H9 (cell line): ENCODE measurements at regions not wholly inside any gene's neighbourhood (a gene's known extent, or its start where the extent isn't known, plus 50 kb on each side); places are given as distances from the start of the nearest gene placed in this dataset.

Experiments
- DNase-seq: peaks from one replicate; pipeline ENCODE4 v3.0.0-alpha.2; 2017
- H2AFZ ChIP-seq: one replicate; pipeline ENCODE4 v1.6.1; 2013; ENCODE audit warnings: mild to moderate bottlenecking, low read length, control low read depth, moderate library complexity
- H2AK5ac ChIP-seq: 2 replicates; pipeline ENCODE4 v1.6.1; 2013; ENCODE audit warnings: low read length, control low read depth, mixed read lengths; ENCODE audit not compliant: insufficient read length
- H2BK120ac ChIP-seq: one replicate; pipeline ENCODE4 v1.6.1; 2013; ENCODE audit warnings: low read depth, mild to moderate bottlenecking, low read length, control low read depth, inconsistent platforms; ENCODE audit not compliant: poor library complexity, severe bottlenecking
- H2BK12ac ChIP-seq: 2 replicates; pipeline ENCODE4 v1.6.1; 2013; ENCODE audit warnings: low read length, control low read depth, mixed read lengths, low read depth; ENCODE audit not compliant: insufficient read length
- H2BK15ac ChIP-seq: 2 replicates; pipeline ENCODE4 v1.6.1; 2013; ENCODE audit warnings: low read depth, low read length, control low read depth
- H2BK20ac ChIP-seq: one replicate; pipeline ENCODE4 v1.6.1; 2013; ENCODE audit warnings: low read depth, mild to moderate bottlenecking, low read length, control low read depth, inconsistent platforms; ENCODE audit not compliant: poor library complexity, severe bottlenecking
- H2BK5ac ChIP-seq: 2 replicates; pipeline ENCODE4 v1.6.1; 2013; ENCODE audit warnings: low read length, control low read depth, mixed read lengths; ENCODE audit not compliant: insufficient read length
- H3K14ac ChIP-seq: 2 replicates; pipeline ENCODE4 v1.6.1; 2013; ENCODE audit warnings: low read length, control low read depth; ENCODE audit not compliant: insufficient read depth
- H3K18ac ChIP-seq: 2 replicates; pipeline ENCODE4 v1.6.1; 2013; ENCODE audit warnings: low read depth, mild to moderate bottlenecking, mixed read lengths, low read length, control low read depth; ENCODE audit not compliant: insufficient read length
- H3K23ac ChIP-seq: 2 replicates; pipeline ENCODE4 v1.6.1; 2013; ENCODE audit warnings: low read length, control low read depth, mixed read lengths, low read depth; ENCODE audit not compliant: insufficient read length
- H3K23me2 ChIP-seq: 2 replicates; pipeline ENCODE4 v1.6.1; 2013; ENCODE audit warnings: low read depth, mild to moderate bottlenecking, mixed read lengths, low read length, control low read depth; ENCODE audit not compliant: insufficient read length, poor library complexity, severe bottlenecking
- H3K27ac ChIP-seq: 2 replicates; pipeline ENCODE4 v1.5.1; 2013; ENCODE audit warnings: low read length, control low read depth, mixed read lengths, low read depth; ENCODE audit not compliant: insufficient read length
- H3K27me3 ChIP-seq: 2 replicates; pipeline ENCODE4 v1.6.1; 2013; ENCODE audit warnings: low read length, control low read depth, inconsistent platforms; ENCODE audit not compliant: insufficient read depth
- H3K4ac ChIP-seq: 2 replicates; pipeline ENCODE4 v1.6.1; 2013; ENCODE audit warnings: low read depth, mild to moderate bottlenecking, control low read depth, inconsistent platforms, low read length, moderate library complexity
- H3K4me1 ChIP-seq: 2 replicates; pipeline ENCODE4 v1.6.1; 2013; ENCODE audit warnings: low read length, control low read depth, inconsistent platforms; ENCODE audit not compliant: insufficient read depth
- H3K4me2 ChIP-seq: 2 replicates; pipeline ENCODE4 v1.6.1; 2013; ENCODE audit warnings: low read length, control low read depth, mixed read lengths; ENCODE audit not compliant: insufficient read length, insufficient read depth
- H3K56ac ChIP-seq: 2 replicates; pipeline ENCODE4 v1.6.1; 2013; ENCODE audit warnings: low read depth, mild to moderate bottlenecking, mixed read lengths, low read length, control low read depth; ENCODE audit not compliant: insufficient read length
- H3K79me1 ChIP-seq: 2 replicates; pipeline ENCODE4 v1.6.1; 2013; ENCODE audit warnings: low read depth, mild to moderate bottlenecking, moderate library complexity, low read length, control low read depth, inconsistent platforms; ENCODE audit not compliant: insufficient read depth, poor library complexity, severe bottlenecking
- H3K79me2 ChIP-seq: 2 replicates; pipeline ENCODE4 v1.6.1; 2013; ENCODE audit warnings: low read length, control low read depth, inconsistent platforms; ENCODE audit not compliant: insufficient read depth
- H3K9ac ChIP-seq: 2 replicates; pipeline ENCODE4 v1.6.1; 2013; ENCODE audit warnings: low read length, control low read depth, mixed read lengths; ENCODE audit not compliant: insufficient read length; ENCODE audit errors: extremely low read depth
- H3K9me3 ChIP-seq: one replicate; pipeline ENCODE4 v1.6.1; 2013; ENCODE audit warnings: low read depth, low read length, inconsistent platforms; ENCODE audit not compliant: control insufficient read depth
- H3T11ph ChIP-seq: one replicate; pipeline ENCODE4 v1.6.1; 2013; ENCODE audit warnings: mild to moderate bottlenecking, low read length, control low read depth, inconsistent platforms
- H4K20me1 ChIP-seq: one replicate; pipeline ENCODE4 v1.6.1; 2013; ENCODE audit not compliant: control insufficient read depth, insufficient read length, insufficient read depth
- H4K5ac ChIP-seq: 2 replicates; pipeline ENCODE4 v1.6.1; 2013; ENCODE audit warnings: low read depth, mild to moderate bottlenecking, mixed read lengths, low read length, control low read depth; ENCODE audit not compliant: insufficient read length
- H4K8ac ChIP-seq: replicated peaks from 2 replicates; pipeline ENCODE4 v1.6.1; 2013; ENCODE audit warnings: low read length, control low read depth, mixed read lengths, low read depth; ENCODE audit not compliant: insufficient read length
- H4K91ac ChIP-seq: 2 replicates; pipeline ENCODE4 v1.6.1; 2013; ENCODE audit warnings: low read depth, mild to moderate bottlenecking, moderate library complexity, mixed read lengths, low read length, control low read depth; ENCODE audit not compliant: insufficient read length
- H3K27ac Mint-ChIP-seq, 3 experiments: 2 replicates in 2 of 3; 3 replicates in 1 of 3; pipeline ENCODE4 v1.8.0; 2020 to 2021; ENCODE audit warnings: mixed read lengths in 3 of 3, mild to moderate bottlenecking in 1 of 3, moderate library complexity in 1 of 3
- H3K27me3 Mint-ChIP-seq: 2 replicates; pipeline ENCODE4 v1.8.0; 2021; ENCODE audit warnings: low read depth, mild to moderate bottlenecking, moderate library complexity, mixed read lengths
- H3K36me3 Mint-ChIP-seq, 3 experiments: 2 replicates in 2 of 3; 3 replicates in 1 of 3; pipeline ENCODE4 v1.8.0; 2020 to 2021; ENCODE audit warnings: low read depth in 3 of 3, mixed read lengths in 3 of 3; ENCODE audit not compliant: insufficient read depth in 1 of 3
- H3K4me1 Mint-ChIP-seq, 2 experiments: 2 replicates each; pipeline ENCODE4 v1.8.0; 2020; ENCODE audit warnings: mixed read lengths in 2 of 2
- H3K4me3 Mint-ChIP-seq, 2 experiments: 2 replicates in 1 of 2; 3 replicates in 1 of 2; pipeline ENCODE4 v1.8.0; 2020 to 2021; ENCODE audit warnings: mild to moderate bottlenecking in 2 of 2, mixed read lengths in 2 of 2, moderate library complexity in 1 of 2
- H3K9me3 Mint-ChIP-seq, 2 experiments: 2 replicates in 1 of 2; 3 replicates in 1 of 2; pipeline ENCODE4 v1.8.0; 2020; ENCODE audit warnings: mild to moderate bottlenecking in 2 of 2, mixed read lengths in 2 of 2, moderate library complexity in 1 of 2
- WGBS: extraction: QIAGEN DNeasy Blood & Tissue Kit; methylation state at CpG from one replicate; pipeline ENCODE4 v1.1.7; 2013; ENCODE audit warnings: missing lambda C conversion rate, low lambda C conversion rate, mixed read lengths; ENCODE audit not compliant: insufficient read length; ENCODE audit errors: extremely low coverage; 5-methylcytosine and 5-hydroxymethylcytosine counted together
- TF ChIP-seq, protein P1 (sequence below): fragments of 200-600 bp; sonication (generic); conservative IDR thresholded peaks from 3 replicates; pipeline ENCODE4 v1.8.0; 2021; ENCODE audit warnings: antibody characterized with exemption, mild to moderate bottlenecking

DNA sequence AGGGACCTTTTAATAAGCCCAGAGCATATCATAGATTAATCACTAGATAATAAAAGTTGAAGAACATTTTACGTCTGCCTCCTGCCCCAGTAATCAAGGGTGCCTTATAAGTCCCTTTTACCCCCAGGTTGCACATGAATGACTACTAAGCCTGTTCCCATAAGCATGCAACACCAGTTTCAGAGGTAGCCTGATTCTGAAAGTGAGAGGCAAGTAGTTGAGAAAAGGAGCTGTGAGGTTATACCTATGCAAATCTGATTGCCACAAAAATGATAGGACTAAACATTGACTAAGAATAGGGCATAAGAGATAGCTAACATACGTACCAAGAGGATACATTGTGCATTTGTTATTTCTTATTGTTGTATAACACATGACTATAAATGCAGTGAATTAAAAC is 681.9 kb downstream of the ISL1 start:
- no peaks in the 10 kb centered on the region for H3K9me3 ChIP-seq
- Mint-ChIP-seq H3K9me3 (peaks cover 2 to 5% of the 10 kb centered on the region in 2 experiments; a peak in 3 of 5 replicates), H3K36me3 (peaks cover 0 to 8% (median 1%) of the 10 kb centered on the region in 3 experiments; a peak in 3 of 7 replicates), H3K4me3 (no peak overlapping the region), H3K27ac (no peak overlapping the region), H3K4me1 (peaks cover 0 to 2% of the 10 kb centered on the region in 2 experiments; a peak in 2 of 4 replicates), H3K27me3 (no peaks in the 10 kb centered on the region)
- no CpG with 5 or more reads among the region's 2 CpGs for WGBS
- H3K4me2 ChIP-seq: no peak overlapping the region
- no peak overlapping the region for H2AK5ac ChIP-seq
- no peak overlapping the region for H3T11ph ChIP-seq
- no peak overlapping the region for H3K9ac ChIP-seq
- no peak overlapping the region for H4K91ac ChIP-seq
- H4K8ac ChIP-seq: no peak overlapping the region
- H3K4me1 ChIP-seq: no peaks in the 10 kb centered on the region; the same call in 1 of the 2 replicates
- no peak overlapping the region for H2BK20ac ChIP-seq
- H2BK5ac ChIP-seq: no peak overlapping the region
- H4K5ac ChIP-seq: no peak overlapping the region
- H4K20me1 ChIP-seq: no peaks in the 10 kb centered on the region
- TF ChIP-seq, protein P1, sequence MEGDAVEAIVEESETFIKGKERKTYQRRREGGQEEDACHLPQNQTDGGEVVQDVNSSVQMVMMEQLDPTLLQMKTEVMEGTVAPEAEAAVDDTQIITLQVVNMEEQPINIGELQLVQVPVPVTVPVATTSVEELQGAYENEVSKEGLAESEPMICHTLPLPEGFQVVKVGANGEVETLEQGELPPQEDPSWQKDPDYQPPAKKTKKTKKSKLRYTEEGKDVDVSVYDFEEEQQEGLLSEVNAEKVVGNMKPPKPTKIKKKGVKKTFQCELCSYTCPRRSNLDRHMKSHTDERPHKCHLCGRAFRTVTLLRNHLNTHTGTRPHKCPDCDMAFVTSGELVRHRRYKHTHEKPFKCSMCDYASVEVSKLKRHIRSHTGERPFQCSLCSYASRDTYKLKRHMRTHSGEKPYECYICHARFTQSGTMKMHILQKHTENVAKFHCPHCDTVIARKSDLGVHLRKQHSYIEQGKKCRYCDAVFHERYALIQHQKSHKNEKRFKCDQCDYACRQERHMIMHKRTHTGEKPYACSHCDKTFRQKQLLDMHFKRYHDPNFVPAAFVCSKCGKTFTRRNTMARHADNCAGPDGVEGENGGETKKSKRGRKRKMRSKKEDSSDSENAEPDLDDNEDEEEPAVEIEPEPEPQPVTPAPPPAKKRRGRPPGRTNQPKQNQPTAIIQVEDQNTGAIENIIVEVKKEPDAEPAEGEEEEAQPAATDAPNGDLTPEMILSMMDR: no peak
- H2BK120ac ChIP-seq: no peak overlapping the region
- no peak overlapping the region for H3K23ac ChIP-seq
- no peak overlapping the region for H3K56ac ChIP-seq
- no peaks in the 10 kb centered on the region for H3K27me3 ChIP-seq
- H3K23me2 ChIP-seq: no peaks in the 10 kb centered on the region
- no peak overlapping the region for H2AFZ ChIP-seq
- H3K4ac ChIP-seq: no peak overlapping the region
- DNase-seq: no peak
- no peak overlapping the region for H3K27ac ChIP-seq
- no peak overlapping the region for H3K14ac ChIP-seq
- H3K79me1 ChIP-seq: no peaks in the 10 kb centered on the region
- H3K18ac ChIP-seq: no peak overlapping the region
- no peak overlapping the region for H2BK15ac ChIP-seq
- no peak overlapping the region for H2BK12ac ChIP-seq
- H3K79me2 ChIP-seq: no peaks in the 10 kb centered on the region
